Muscle of leg (tissue), 3 donors: ENCODE measurements at regions not wholly inside any gene's neighbourhood (a gene's known extent, or its start where the extent isn't known, plus 50 kb on each side); places are given as distances from the start of the nearest gene placed in this dataset.
A peak's percentile ranks its signal among the peaks of the same experiment; 100 is the strongest.
"Not testable (repeated sequence)": the region's sequence is repeated elsewhere in the genome, so short reads cannot be mapped to it uniquely, and the experiment has no call there.

Source experiments
- DNase-seq: peaks from one replicate; pipeline ENCODE4 v3.0.0; 2013
- H3K27ac ChIP-seq: one replicate; pipeline ENCODE4 v1.5.1; 2013; ENCODE audit warnings: mild to moderate bottlenecking, low read length, control low read depth
- H3K27me3 ChIP-seq: one replicate; pipeline ENCODE4 v1.6.1; 2013; ENCODE audit warnings: low read length; ENCODE audit not compliant: control insufficient read depth, insufficient read depth
- H3K36me3 ChIP-seq: one replicate; pipeline ENCODE4 v1.6.1; 2013; ENCODE audit warnings: low read length; ENCODE audit not compliant: control insufficient read depth, insufficient read depth
- H3K4me1 ChIP-seq: one replicate; pipeline ENCODE4 v1.6.1; 2013; ENCODE audit warnings: low read length; ENCODE audit not compliant: control insufficient read depth, insufficient read depth
- H3K4me3 ChIP-seq: one replicate; pipeline ENCODE4 v1.5.1; 2013; ENCODE audit warnings: low read length, control low read depth
- H3K9me3 ChIP-seq: replicated peaks from 2 replicates; pipeline ENCODE4 v1.6.1; 2013; ENCODE audit warnings: low read depth, low read length; ENCODE audit not compliant: control insufficient read depth
- WGBS: methylation state at CpG from one replicate; pipeline ENCODE4 v1.1.5; 2013; ENCODE audit warnings: missing lambda C conversion rate; ENCODE audit not compliant: insufficient coverage; 5-methylcytosine and 5-hydroxymethylcytosine counted together

- Histone ChIP-seq H3K4me1 (no peaks in the 10 kb centered on the region), H3K27me3 (no peaks in the 10 kb centered on the region), H3K36me3 (no peaks in the 10 kb centered on the region), H3K9me3 (no peaks in the 10 kb centered on the region), H3K4me3 (no peak overlapping the region), H3K27ac (no peak overlapping the region)
- DNase-seq, result no peak
- WGBS, result no CpG with 5 or more reads among the region's 4 CpGs
Measured at GRCh38 chr13:103903790-103904189, 837.6 kb upstream of the SLC10A2 start.

- Histone ChIP-seq H3K4me3 (no peak overlapping the region), H3K4me1 (no peaks in the 10 kb centered on the region), H3K27ac (no peak overlapping the region), H3K27me3 (no peaks in the 10 kb centered on the region), H3K36me3 (no peaks in the 10 kb centered on the region), H3K9me3 (no peaks in the 10 kb centered on the region)
- no peak for DNase-seq
- 71% methylated on average over 1 of the region's 2 CpGs for WGBS
Measured at GRCh38 chr13:103898481-103898880, 832.3 kb upstream of the SLC10A2 start.

GRCh38 chr13:103895835-103896531 lies 829.8 kb upstream of the SLC10A2 start:
- no peak overlapping the region for H3K27ac ChIP-seq
- H3K9me3 ChIP-seq, result no peaks in the 10 kb centered on the region
- no CpG with 5 or more reads among the region's 1 CpG for WGBS
- DNase-seq, result no peak
- H3K4me1 ChIP-seq, result no peaks in the 10 kb centered on the region
- no peaks in the 10 kb centered on the region for H3K36me3 ChIP-seq
- no peaks in the 10 kb centered on the region for H3K27me3 ChIP-seq
- no peak overlapping the region for H3K4me3 ChIP-seq

GRCh38 chr13:103894626-103895025 lies 828.4 kb upstream of the SLC10A2 start:
- no peaks in the 10 kb centered on the region for H3K27me3 ChIP-seq
- H3K36me3 ChIP-seq, result no peaks in the 10 kb centered on the region
- no peak overlapping the region for H3K4me3 ChIP-seq
- H3K27ac ChIP-seq, result no peak overlapping the region
- 100% methylated on average over 1 of the region's 5 CpGs for WGBS
- no peaks in the 10 kb centered on the region for H3K4me1 ChIP-seq
- no peaks in the 10 kb centered on the region for H3K9me3 ChIP-seq
- no peak for DNase-seq

- Histone ChIP-seq H3K4me1 (no peaks in the 10 kb centered on the region), H3K27me3 (no peaks in the 10 kb centered on the region), H3K36me3 (no peaks in the 10 kb centered on the region), H3K4me3 (no peak overlapping the region), H3K27ac (no peak overlapping the region), H3K9me3 (no peaks in the 10 kb centered on the region)
- no peak for DNase-seq
- WGBS, result no CpG with 5 or more reads among the region's 7 CpGs
Measured at GRCh38 chr13:103884101-103884723, 818.0 kb upstream of the SLC10A2 start.

- Histone ChIP-seq H3K36me3 (no peaks in the 10 kb centered on the region), H3K27me3 (no peaks in the 10 kb centered on the region), H3K9me3 (no peaks in the 10 kb centered on the region), H3K27ac (no peak overlapping the region), H3K4me1 (no peaks in the 10 kb centered on the region), H3K4me3 (no peak overlapping the region)
- WGBS, result 72% methylated on average over 6 of the region's 8 CpGs
- DNase-seq, result peak; percentile 87
Measured at GRCh38 chr13:103883698-103884097, 817.5 kb upstream of the SLC10A2 start.

- Histone ChIP-seq H3K27ac (no peak overlapping the region), H3K27me3 (no peaks in the 10 kb centered on the region), H3K4me1 (no peaks in the 10 kb centered on the region), H3K9me3 (no peaks in the 10 kb centered on the region), H3K4me3 (peak overlapping the region; percentile 25), H3K36me3 (no peaks in the 10 kb centered on the region)
- 0% methylated on average over 2 of the region's 7 CpGs for WGBS
- DNase-seq, result peak; percentile 95
Measured at GRCh38 chr13:103883164-103883563, 816.9 kb upstream of the SLC10A2 start.

- not testable (repeated sequence) for H3K27ac ChIP-seq, H3K36me3 ChIP-seq, DNase-seq, H3K27me3 ChIP-seq, H3K9me3 ChIP-seq, H3K4me3 ChIP-seq, H3K4me1 ChIP-seq
- 100% methylated on average over 8 of the region's 13 CpGs for WGBS
Measured at GRCh38 chr13:103880146-103880545, 813.9 kb upstream of the SLC10A2 start.

GRCh38 chr13:103878891-103879605 lies 812.8 kb upstream of the SLC10A2 start:
- H3K9me3 ChIP-seq, result no peaks in the 10 kb centered on the region
- DNase-seq, result peak; percentile 9
- no peak overlapping the region for H3K4me3 ChIP-seq
- no peaks in the 10 kb centered on the region for H3K27me3 ChIP-seq
- WGBS, result 100% methylated on average over 1 of the region's 2 CpGs
- no peaks in the 10 kb centered on the region for H3K36me3 ChIP-seq
- H3K27ac ChIP-seq, result no peak overlapping the region
- no peaks in the 10 kb centered on the region for H3K4me1 ChIP-seq

GRCh38 chr13:103876571-103876970 lies 810.4 kb upstream of the SLC10A2 start:
- Histone ChIP-seq H3K4me1 (no peaks in the 10 kb centered on the region), H3K4me3 (no peak overlapping the region), H3K36me3 (no peaks in the 10 kb centered on the region), H3K27me3 (no peaks in the 10 kb centered on the region), H3K27ac (no peak overlapping the region), H3K9me3 (no peaks in the 10 kb centered on the region)
- DNase-seq, result no peak
- WGBS, result 89% methylated on average over 3 of the region's 6 CpGs
